SW 1271 (cell line): ENCODE measurements at regions not wholly inside any gene's neighbourhood (a gene's known extent, or its start where the extent isn't known, plus 50 kb on each side); places are given as distances from the start of the nearest gene placed in this dataset.
"Not testable (repeated sequence)": the region's sequence is repeated elsewhere in the genome, so short reads cannot be mapped to it uniquely, and the experiment has no call there.

ENCODE experiments used
- DNase-seq, 2 experiments: peaks; one replicate each; lab custom pipeline; 2025; lab: John Stamatoyannopoulos, UW

- DNase-seq = no peak
These were observed 179.0 kb downstream of the BCAS1 start for GRCh38 chr20:53891306-53891894.

DNA sequence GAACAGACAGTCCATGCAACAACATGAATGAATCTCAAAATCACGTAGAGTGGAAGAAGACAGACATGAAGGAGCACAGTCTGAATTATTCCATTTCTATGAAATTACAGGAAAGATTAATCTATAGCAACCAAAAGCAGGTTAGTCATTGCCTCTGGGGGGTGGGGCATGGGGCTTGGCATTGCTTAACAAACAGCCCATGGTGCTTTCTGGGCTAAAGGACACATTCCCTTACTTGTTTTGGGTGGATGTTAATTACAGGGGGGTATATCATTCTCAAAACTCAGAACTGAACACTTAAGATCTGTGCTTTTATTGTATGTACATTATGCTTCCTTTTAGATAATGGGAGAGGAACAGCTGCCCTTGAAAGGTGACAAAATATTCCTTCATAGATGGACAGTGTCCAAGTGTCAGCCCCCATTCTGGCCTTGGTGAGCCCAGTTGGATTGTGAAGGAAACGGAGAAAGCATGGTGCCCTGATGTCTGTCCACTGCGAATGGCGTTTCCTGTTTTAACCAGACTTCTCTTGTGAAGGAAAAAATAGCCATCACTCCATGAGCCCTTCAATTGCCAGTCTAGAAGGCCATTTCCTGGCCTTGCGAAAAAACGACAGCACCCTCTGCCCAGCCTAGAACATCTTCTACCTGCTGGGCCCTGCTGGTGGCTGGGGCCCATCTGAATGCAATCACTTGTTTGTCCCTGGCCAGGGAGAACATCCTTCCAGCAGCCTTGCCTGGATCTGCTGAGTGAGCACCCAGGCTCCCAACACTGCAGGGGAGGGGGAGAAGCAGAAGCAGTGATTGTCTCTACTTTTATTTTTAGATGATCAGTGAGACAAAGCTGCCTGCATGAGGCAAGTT, 179.7 kb downstream of the BCAS1 start:
- no peak for DNase-seq

DNA sequence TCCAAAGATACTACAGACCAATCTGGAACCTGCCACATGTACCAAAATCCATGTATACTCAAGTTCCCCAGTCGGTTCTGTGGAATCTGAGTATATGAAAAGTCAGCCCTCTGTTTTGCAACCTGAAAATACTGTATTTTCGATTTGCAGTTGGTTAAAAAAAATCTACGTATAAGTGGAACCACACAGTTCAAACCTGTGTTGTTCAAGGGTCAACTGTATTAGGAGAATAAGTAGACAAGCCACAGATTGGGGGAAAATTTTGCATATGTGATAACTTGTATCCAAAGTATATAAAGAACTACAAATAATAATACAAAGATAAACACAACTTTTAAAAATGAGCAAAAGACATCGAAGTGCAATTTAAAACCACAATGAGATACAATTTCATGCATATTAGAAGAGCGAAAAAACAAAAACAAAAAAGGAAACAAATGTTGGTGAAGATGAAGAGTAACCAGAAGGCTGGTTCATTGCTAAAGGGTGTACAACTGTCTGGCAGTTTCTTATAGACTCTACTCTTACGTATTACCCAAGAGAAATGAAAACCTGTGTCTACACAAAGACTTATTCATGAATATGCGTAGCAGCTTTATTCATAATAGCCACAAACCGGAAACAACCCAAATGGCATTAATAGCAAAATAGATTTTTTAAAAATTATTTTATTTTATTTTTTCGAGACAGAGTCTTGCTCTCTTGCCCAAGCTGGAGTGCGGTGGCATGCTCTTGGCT, 180.8 kb downstream of the BCAS1 start:
- no peak for DNase-seq

DNA sequence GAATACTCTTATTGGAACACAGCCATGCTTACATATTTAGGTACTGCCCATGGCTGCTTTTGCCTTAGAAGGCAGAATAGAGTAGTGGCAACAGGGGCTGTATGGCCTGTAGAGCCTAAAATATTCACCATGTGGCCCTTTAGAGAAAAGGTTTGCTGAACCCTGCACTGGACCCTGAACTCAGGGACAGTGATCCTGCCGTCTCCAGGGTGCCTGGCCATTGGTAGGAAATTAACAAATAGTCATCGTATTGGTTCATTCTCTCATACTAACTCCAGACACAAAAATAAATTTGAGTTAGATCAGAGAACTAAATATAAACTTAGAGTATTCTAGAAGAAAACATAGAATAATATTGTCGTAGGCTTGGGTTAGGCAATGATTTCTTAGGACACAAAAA, 181.4 kb downstream of the BCAS1 start:
- no peak for DNase-seq

DNA sequence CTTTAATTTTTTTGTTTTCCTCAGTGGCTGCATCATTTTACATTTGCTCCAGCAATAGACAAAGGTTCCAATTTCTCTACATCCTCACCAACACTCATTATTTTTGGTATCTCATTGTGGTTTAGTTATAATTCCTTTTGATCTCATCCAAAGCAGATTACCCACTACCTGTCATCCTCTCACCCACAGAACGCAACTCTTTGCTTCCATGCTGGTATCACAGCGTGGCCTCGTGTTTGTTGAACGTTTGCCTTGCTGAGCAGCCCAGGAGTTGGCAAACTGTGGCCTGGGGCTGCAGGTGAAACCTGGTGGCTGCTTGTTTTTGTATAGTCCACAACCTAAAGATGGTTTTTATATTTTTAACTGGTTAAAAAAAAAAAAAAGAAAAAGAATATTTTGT, 181.9 kb downstream of the BCAS1 start:
- DNase-seq = no peak

DNA sequence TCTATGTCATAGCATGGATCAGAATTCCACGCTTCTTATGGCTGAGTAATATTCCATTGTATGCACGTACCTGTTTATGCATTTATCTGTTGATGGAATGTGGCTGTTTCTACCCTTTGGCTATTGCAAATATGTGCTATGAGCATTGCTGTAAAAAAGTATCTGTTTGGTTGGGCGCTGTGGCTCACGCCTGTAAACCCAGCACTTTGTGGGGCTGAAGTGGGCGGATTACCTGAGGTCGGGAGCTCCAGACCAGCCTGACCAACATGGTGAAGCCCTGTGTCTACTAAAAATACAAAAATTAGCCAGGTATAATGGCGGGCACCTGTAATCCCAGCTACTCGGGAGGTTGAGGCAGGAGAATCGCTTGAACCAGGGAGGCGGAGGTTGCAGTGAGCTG, 182.4 kb downstream of the BCAS1 start:
- no peak for DNase-seq

DNA sequence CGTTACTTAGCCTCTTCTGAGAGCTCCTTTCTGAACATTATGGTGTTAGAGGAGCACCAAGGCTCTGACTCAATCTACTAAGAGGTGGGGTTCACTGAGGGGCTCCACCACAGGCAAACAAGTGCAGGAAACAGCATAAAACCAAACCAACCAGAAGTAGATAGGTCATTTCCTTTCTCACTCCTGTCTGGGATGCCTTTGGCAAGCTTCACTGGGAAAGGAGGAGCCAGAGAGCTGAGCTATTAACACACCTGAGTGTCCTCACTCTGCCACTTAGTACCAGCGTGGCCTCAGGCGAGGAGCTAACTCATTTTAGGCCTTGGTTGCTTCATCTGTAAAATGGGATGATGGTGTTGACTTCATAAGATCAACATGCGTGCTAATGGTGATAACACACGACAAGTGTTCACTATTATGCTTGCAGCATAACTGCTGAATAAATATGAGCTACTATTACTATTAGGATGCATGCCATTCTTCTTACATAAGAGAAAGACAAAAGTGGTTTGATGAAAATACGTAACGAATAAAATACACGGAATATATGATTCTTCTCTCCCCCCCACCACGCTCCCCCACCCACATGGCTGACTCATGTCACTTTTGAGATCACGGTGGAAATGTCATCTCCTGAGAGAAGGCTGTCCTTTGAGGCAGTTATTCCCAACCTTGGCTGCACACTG, 185.4 kb downstream of the BCAS1 start:
- DNase-seq = no peak

- no peak for DNase-seq
These were observed 187.1 kb downstream of the BCAS1 start for GRCh38 chr20:53883098-53883911.

DNA sequence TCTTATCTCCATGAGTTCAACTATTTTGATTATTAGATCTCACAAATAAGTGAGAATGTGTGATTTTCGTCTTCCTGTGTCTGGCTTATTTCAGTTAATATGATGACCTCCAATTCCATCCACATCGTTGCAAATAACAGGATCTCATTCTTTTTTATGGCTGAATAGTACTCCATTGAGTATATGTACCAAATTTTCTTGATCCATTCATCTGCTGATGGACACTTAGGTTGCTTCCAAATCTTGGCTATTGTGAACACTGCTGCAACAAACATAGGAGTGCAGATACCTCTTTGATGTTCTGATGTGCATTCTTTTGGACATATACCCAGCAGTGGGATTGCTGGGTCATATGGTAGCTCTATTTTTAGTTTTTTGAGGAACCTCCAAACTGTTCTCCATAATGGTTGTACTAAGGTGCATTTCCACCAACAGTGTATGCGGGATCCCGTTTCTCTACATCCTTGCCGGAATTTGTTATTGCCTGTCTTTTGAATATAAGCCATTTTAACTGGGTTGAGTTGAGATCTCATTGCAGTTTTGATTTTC, 187.9 kb downstream of the BCAS1 start:
- DNase-seq = not testable (repeated sequence)

DNA sequence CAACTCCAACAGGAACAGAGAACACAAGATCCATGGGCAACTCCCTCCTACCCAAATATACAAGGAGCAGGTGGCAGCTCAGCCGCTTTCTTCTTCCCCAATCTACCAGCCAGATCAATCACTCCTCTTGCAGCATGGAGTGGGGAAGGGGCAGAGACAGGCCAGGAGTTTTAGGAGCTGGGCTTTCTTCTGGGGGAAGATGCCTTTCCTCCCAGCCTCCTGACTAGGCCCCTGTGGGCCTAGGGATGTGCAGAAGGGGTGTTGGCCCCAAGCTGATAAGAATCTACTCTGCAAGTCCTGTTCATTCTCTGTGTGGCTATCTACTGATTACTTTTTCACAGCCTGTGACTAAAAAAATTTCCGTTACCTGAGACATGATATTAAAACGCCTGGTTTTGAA, 189.0 kb downstream of the BCAS1 start:
- DNase-seq = no peak

DNA sequence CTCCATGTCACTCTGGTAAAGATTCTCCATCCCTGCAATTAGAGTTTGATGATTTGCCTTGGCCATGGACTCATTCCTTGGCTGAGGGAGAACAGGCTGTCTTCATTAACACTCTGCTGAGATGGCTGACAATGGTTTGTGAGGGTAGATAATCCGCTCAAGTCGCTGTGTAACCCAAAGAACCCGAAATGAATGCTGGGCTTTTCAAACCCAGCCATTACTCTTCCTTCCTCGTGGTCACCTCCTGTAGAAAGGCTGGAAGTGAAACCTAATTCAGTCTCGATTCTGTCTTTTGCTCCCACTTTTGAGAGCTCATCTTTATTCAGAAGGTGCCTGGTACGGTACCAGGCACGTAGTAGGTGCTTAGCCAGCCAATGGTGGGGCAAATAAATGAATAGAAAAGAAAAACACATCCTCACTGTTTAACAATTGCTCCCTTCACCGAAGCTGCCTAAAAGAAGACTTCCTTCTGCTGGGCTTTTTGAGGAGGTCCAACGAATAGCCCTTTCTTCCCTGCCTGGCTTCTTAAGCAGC, 190.2 kb downstream of the BCAS1 start:
- DNase-seq = no peak

- no peak for DNase-seq
These were observed 191.2 kb downstream of the BCAS1 start for GRCh38 chr20:53879048-53879684.

GRCh38 chr20:53878262-53879047, 191.9 kb downstream of the BCAS1 start:
- no peak for DNase-seq

DNA sequence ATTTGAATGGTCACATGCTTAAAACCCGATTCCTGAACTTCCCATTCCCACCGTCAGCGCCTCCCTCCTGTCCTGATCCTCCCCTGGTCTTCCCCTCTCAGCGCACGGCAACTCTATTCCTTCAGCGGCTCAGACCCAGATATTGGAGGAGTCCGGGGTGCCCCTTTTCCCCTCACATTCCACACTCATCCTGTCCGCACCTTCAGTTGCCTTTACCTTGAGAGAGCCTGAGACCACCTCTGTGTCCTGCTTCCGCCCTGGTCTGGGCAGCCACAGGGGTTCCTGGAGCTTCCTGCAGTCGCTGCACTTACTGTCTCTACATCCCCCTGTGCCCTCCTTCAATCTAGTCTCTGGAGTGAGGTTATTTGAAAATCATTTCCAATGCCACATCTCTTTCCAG, 193.4 kb downstream of the BCAS1 start:
- DNase-seq = no peak

GRCh38 chr20:53876470-53876869, 193.9 kb downstream of the BCAS1 start:
- DNase-seq = no peak

DNA sequence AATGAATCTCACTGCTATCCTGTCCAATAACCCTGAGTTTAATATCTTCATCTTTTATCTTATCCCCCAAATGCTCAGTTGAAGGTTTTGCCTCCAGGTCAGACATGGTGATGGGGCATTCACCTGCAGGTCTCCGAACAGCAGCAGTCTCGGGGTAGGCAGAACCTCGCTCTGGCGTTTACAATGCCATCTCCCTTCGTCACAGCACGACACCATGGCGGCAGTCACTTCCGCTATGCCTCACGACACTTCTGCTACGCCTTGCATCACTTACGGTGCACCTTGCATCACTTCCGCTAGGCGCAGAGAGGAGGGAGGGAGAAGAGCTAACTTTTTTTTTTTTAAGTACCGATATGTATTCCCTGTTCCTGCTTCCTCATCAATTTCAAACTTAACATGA, 194.9 kb downstream of the BCAS1 start:
- no peak for DNase-seq

DNA sequence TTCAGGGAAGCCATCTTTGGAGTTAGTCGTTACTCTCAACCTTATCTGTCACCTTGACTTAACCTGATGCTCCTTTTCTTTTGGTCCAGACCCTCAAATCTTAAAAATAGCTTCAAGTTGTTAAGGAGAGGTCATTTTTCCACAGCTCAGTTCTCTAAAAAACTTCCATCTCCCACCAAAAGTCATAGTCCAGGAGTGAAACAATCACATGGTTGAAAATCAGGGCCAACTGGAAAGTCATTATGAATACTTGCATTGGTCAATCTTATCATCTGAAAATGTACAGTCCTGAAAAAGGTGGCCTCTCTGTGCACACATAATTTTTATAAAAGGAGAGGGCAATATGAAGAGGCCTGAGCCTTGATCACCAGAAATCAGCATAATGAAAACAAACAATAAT, 195.7 kb downstream of the BCAS1 start:
- no peak for DNase-seq

- no peak for DNase-seq
These were observed 196.3 kb downstream of the BCAS1 start for GRCh38 chr20:53874104-53874503.

DNA sequence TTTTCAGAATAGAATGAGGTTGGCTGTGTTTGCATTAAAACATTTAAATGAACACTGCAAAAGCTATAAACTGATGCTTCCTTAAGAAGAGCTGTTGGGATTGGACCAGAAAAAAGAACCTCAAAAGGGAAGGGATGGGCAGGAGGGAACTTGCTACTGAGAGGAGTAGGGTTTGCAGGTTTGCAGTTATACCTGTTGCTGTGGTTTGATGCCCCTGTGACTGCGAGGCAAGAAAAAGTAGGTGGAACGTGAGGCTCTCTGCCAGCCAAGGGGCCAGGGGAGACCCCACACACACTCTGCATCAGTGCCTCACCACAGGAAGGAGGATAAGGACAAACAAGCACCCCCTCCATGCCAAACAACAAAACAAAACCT, 197.2 kb downstream of the BCAS1 start:
- DNase-seq = no peak
